ENCODE measurements at regions not wholly inside any gene's neighbourhood (a gene's known extent, or its start where the extent isn't known, plus 50 kb on each side); places are given as distances from the start of the nearest gene placed in this dataset.

- TF ChIP-seq CREB1 (CRISPR knock-in tag; IDR thresholded peaks at IDR 0.05; ENCODE audit: low read depth) (no peak), ETS1 (IDR thresholded peaks at IDR 0.05) (no peak), ZNF462 (CRISPR knock-in tag; IDR thresholded peaks at IDR 0.05) (no peak), REST (IDR thresholded peaks at IDR 0.05; ENCODE audit: unreplicated experiment) (no peak), CTCF (conservative IDR thresholded peaks at IDR 0.05; ENCODE audit: low read depth in 2 of 2) (no peak)
- H3K27me3 Mint-ChIP-seq (ENCODE audit: insufficient read depth, low read depth, poor library complexity), result no peaks in the 10 kb centered on the region
- ATAC-seq (no peak), DNase-seq (ENCODE audit: low spot score) (no peak)
- no peaks in the 10 kb centered on the region for H3K27me3 ChIP-seq (ENCODE audit: insufficient read depth)
- H3K9me2 ChIP-seq (ENCODE audit: insufficient read depth), result peaks cover 4% of the 10 kb centered on the region; the same call in 1 of the 2 replicates
- H3K4me1 Mint-ChIP-seq, result no peaks in the 10 kb centered on the region
- H3K36me3 ChIP-seq (ENCODE audit: insufficient read depth), result no peaks in the 10 kb centered on the region
- H3K4me3 Mint-ChIP-seq, result no peak overlapping the region
- no peaks in the 10 kb centered on the region for H3F3A ChIP-seq (replicated peaks; ENCODE audit: low read depth)
- H3K27ac ChIP-seq (ENCODE audit: low read depth), result no peak overlapping the region
- H2AFZ ChIP-seq, result no peak overlapping the region
- no peak overlapping the region for H3K27ac Mint-ChIP-seq
- H3K9me3 Mint-ChIP-seq, result no peaks in the 10 kb centered on the region
- no peak overlapping the region for H3K4me3 ChIP-seq
- H3K36me3 Mint-ChIP-seq (ENCODE audit: low read depth), result no peaks in the 10 kb centered on the region
- no peak overlapping the region for H3K4me2 ChIP-seq
- H3K4me1 ChIP-seq (ENCODE audit: insufficient read depth), result no peaks in the 10 kb centered on the region
- H3K79me2 ChIP-seq (replicated peaks; ENCODE audit: insufficient read depth), result no peaks in the 10 kb centered on the region
- no peaks in the 10 kb centered on the region for H4K20me1 ChIP-seq (replicated peaks; ENCODE audit: insufficient read depth)
Measured at GRCh38 chr6:74070711-74071110, 374.7 kb downstream of the CD109 start.

All from GM23338 (cell line).